GM10266 (cell line): ENCODE measurements at regions not wholly inside any gene's neighbourhood (a gene's known extent, or its start where the extent isn't known, plus 50 kb on each side); places are given as distances from the start of the nearest gene placed in this dataset.

Source experiments
- DNase-seq: peaks from one replicate; pipeline ENCODE4 v3.0.0; 2012; ENCODE audit errors: extremely low spot score
- CTCF ChIP-seq: IDR thresholded peaks from 2 replicates; pipeline ENCODE4 v1.5.1; 2012; ENCODE audit warnings: mild to moderate bottlenecking, low read depth; ENCODE audit not compliant: control insufficient read depth, insufficient read depth; ENCODE audit errors: missing control alignments

- no peak for DNase-seq
- no peak for TF ChIP-seq CTCF
Measured at GRCh38 chr22:46062232-46062615, 85.3 kb upstream of the WNT7B start.

- no peak for TF ChIP-seq CTCF
- no peak for DNase-seq
Measured at GRCh38 chr22:46062971-46063631, 86.1 kb upstream of the WNT7B start.

GRCh38 chr22:46063846-46064227 is 86.5 kb upstream of the PPARA start:
- no peak for DNase-seq
- TF ChIP-seq CTCF, result no peak

- TF ChIP-seq CTCF, result no peak
- no peak for DNase-seq
Measured at GRCh38 chr22:46064228-46064965, 85.9 kb upstream of the PPARA start.

- DNase-seq, result no peak
- TF ChIP-seq CTCF, result no peak
Measured at GRCh38 chr22:46064966-46065666, 85.2 kb upstream of the PPARA start.

GRCh38 chr22:46065691-46066454 is 84.5 kb upstream of the PPARA start:
- no peak for TF ChIP-seq CTCF
- no peak for DNase-seq
